Gastroesophageal sphincter (tissue), 4 donors: ENCODE measurements at regions not wholly inside any gene's neighbourhood (a gene's known extent, or its start where the extent isn't known, plus 50 kb on each side); places are given as distances from the start of the nearest gene placed in this dataset.

Experiments used
- ATAC-seq: fragments of 150-250 bp; one replicate; pipeline ENCODE4 v1.9.1; 2016; ENCODE audit warnings: mild to moderate bottlenecking, moderate library complexity
- H3K27ac ChIP-seq, 4 donors: fragments of 200-600 bp; sonication (generic) in 3 of 4; 1 replicate in 3 of 4; 2 replicates in 1 of 4; pipeline ENCODE4 v1.5.1; 2016 to 2019
- H3K27me3 ChIP-seq: fragments of 200-600 bp; sonication (generic); one replicate; pipeline ENCODE4 v1.5.1; 2019
- H3K36me3 ChIP-seq, 2 donors: fragments of 200-600 bp; sonication (generic); one replicate each; pipeline ENCODE4 v1.5.1; 2019; ENCODE audit warnings: control low read depth in 1 of 2
- H3K4me1 ChIP-seq, 3 donors: fragments of 200-600 bp; sonication (generic); 1 replicate in 2 of 3; 2 replicates in 1 of 3; pipeline ENCODE4 v1.5.1; 2016 to 2019; ENCODE audit warnings: control low read depth in 2 of 3
- H3K4me3 ChIP-seq, 2 donors: fragments of 200-600 bp; sonication (generic); one replicate each; pipeline ENCODE4 v1.5.1; 2019; ENCODE audit warnings: mild to moderate bottlenecking in 1 of 2, moderate library complexity in 1 of 2
- H3K9me3 ChIP-seq, 3 donors: fragments of 200-600 bp; sonication (generic); one replicate each; pipeline ENCODE4 v1.5.1; 2017 to 2019; ENCODE audit warnings: control low read depth in 2 of 3
- CTCF ChIP-seq, 4 experiments: fragments of 200-600 bp in 2 of 4; fragments of 450-650 bp in 2 of 4; sonication (generic) in 1 of 4; IDR thresholded peaks; one replicate each; pipeline ENCODE4 v1.5.1; 2017 to 2019; ENCODE audit warnings: antibody characterized with exemption in 4 of 4, mild to moderate bottlenecking in 2 of 4, moderate library complexity in 2 of 4
- EP300 ChIP-seq: sonication (generic); formaldehyde crosslinking; IDR thresholded peaks from one replicate; pipeline ENCODE4 v1.6.1; 2017; ENCODE audit warnings: antibody characterized with exemption, mild to moderate bottlenecking
- POLR2A ChIP-seq, 2 donors: fragments of 450-650 bp; IDR thresholded peaks; one replicate each; pipeline ENCODE4 v1.6.1; 2017; ENCODE audit warnings: antibody characterized with exemption in 2 of 2, mild to moderate bottlenecking in 2 of 2, moderate library complexity in 1 of 2
- POLR2AphosphoS5 ChIP-seq: sonication (generic); formaldehyde crosslinking; IDR thresholded peaks from one replicate; pipeline ENCODE4 v1.6.1; 2017; ENCODE audit warnings: antibody characterized with exemption
- WGBS, 2 donors: methylation state at CpG; one replicate each; pipeline ENCODE4 v1.1.5; 2018; ENCODE audit warnings: low coverage in 1 of 2; 5-methylcytosine and 5-hydroxymethylcytosine counted together

GRCh38 chr20:60768216-60768615 lies 483.8 kb upstream of the CDH4 start:
- TF ChIP-seq POLR2A (IDR thresholded peaks at IDR 0.05) (no peak), POLR2AphosphoS5 (no peak), CTCF (IDR thresholded peaks at IDR 0.05) (no peak), EP300 (no peak)
- Histone ChIP-seq H3K9me3 (peaks cover 0 to 6% (median 0%) of the 10 kb centered on the region in 3 donors), H3K27ac (no peak overlapping the region), H3K36me3 (no peaks in the 10 kb centered on the region), H3K4me3 (no peak overlapping the region), H3K4me1 (no peaks in the 10 kb centered on the region), H3K27me3 (no peaks in the 10 kb centered on the region)
- WGBS, 2 donors, result 56 to 71% methylated on average over 1 of the region's 1 CpG
- no peak for ATAC-seq

GRCh38 chr20:60780388-60781025 lies 471.6 kb upstream of the CDH4 start:
- ATAC-seq, result no peak
- Histone ChIP-seq H3K27me3 (no peaks in the 10 kb centered on the region), H3K4me3 (no peak overlapping the region), H3K27ac (no peak overlapping the region), H3K9me3 (peaks cover 0 to 13% (median 0%) of the 10 kb centered on the region in 3 donors), H3K4me1 (peaks cover 0 to 2% (median 0%) of the 10 kb centered on the region in 3 donors), H3K36me3 (no peaks in the 10 kb centered on the region)
- 50 to 74% methylated on average over 4 to 6 of the region's 6 CpGs for WGBS, 2 donors
- TF ChIP-seq EP300 (no peak), POLR2AphosphoS5 (no peak), CTCF (IDR thresholded peaks at IDR 0.05) (no peak), POLR2A (IDR thresholded peaks at IDR 0.05) (no peak)

DNA sequence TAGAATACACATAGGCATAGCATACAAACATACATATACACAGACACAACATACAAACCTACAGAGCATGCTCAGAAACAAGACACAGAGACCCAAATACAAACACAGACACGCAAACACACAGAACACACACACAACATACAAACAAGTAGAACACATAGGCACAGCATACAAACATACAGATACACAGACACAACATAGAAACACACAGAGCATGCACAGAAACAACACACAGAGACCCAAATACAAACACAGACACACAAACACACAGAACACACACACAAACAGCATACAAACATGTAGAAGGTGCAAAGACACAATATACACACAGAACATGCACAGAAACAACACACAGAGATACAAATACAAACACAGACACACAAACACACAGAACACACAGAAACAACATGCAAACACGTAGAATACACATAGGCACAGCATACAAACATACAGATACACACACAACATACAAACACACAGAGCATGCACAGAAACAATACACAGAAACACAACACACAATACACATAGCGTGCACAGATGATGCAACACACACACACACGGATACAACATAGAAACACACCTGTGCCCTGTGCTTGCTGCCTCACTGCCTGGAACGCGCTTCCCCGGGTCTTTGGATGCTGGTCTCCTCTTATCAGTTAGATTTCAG lies 469.0 kb upstream of the CDH4 start:
- Histone ChIP-seq H3K36me3 (no peaks in the 10 kb centered on the region), H3K4me1 (peaks cover 0 to 26% (median 0%) of the 10 kb centered on the region in 3 donors), H3K27ac (no peak overlapping the region), H3K27me3 (no peaks in the 10 kb centered on the region), H3K4me3 (no peak overlapping the region), H3K9me3 (peaks cover 0 to 13% (median 0%) of the 10 kb centered on the region in 3 donors)
- 82 to 92% methylated on average over 7 of the region's 7 CpGs for WGBS, 2 donors
- no peak for ATAC-seq
- TF ChIP-seq POLR2AphosphoS5 (no peak), EP300 (no peak), CTCF (IDR thresholded peaks at IDR 0.05) (no peak), POLR2A (IDR thresholded peaks at IDR 0.05) (no peak)

- Histone ChIP-seq H3K27me3 (no peaks in the 10 kb centered on the region), H3K36me3 (no peaks in the 10 kb centered on the region), H3K9me3 (no peaks in the 10 kb centered on the region), H3K4me1 (peaks cover 0 to 27% (median 0%) of the 10 kb centered on the region in 3 donors), H3K27ac (no peak overlapping the region), H3K4me3 (no peak overlapping the region)
- TF ChIP-seq EP300, result no peak
- TF ChIP-seq CTCF (IDR thresholded peaks at IDR 0.05), result no peak
- TF ChIP-seq POLR2A (IDR thresholded peaks at IDR 0.05), result no peak
- no peak for TF ChIP-seq POLR2AphosphoS5
- WGBS, 2 donors, result 60 to 63% methylated on average over 1 of the region's 1 CpG
- ATAC-seq, result no peak
Observed at GRCh38 chr20:60785301-60785700, 466.8 kb upstream of the CDH4 start.

- Histone ChIP-seq H3K4me1 (peaks cover 0 to 27% (median 0%) of the 10 kb centered on the region in 3 donors), H3K36me3 (no peaks in the 10 kb centered on the region), H3K27ac (no peak overlapping the region), H3K9me3 (no peaks in the 10 kb centered on the region), H3K4me3 (no peak overlapping the region), H3K27me3 (no peaks in the 10 kb centered on the region)
- WGBS, 2 donors, result 25 to 63% methylated on average over 3 to 5 of the region's 7 CpGs
- no peak for ATAC-seq
- TF ChIP-seq CTCF (IDR thresholded peaks at IDR 0.05) (peak in 1 of 4 experiments; percentile 10), POLR2AphosphoS5 (no peak), POLR2A (IDR thresholded peaks at IDR 0.05) (no peak), EP300 (no peak)
Observed at GRCh38 chr20:60785785-60786184, 466.3 kb upstream of the CDH4 start.
